Smooth muscle cell (in vitro differentiated cells): ENCODE measurements at regions not wholly inside any gene's neighbourhood (a gene's known extent, or its start where the extent isn't known, plus 50 kb on each side); places are given as distances from the start of the nearest gene placed in this dataset.

Experiments
- DNase-seq: peaks from one replicate; lab custom pipeline; 2025; ENCODE audit not compliant: unreplicated experiment; lab: John Stamatoyannopoulos, UW
- H2AFZ ChIP-seq: fragments of 200-600 bp; sonication (generic); 2 replicates; pipeline ENCODE4 v1.6.0; 2016; ENCODE audit warnings: antibody characterized with exemption, low read depth, mild to moderate bottlenecking
- H3F3A ChIP-seq: fragments of 200-600 bp; sonication (generic); 2 replicates; pipeline ENCODE4 v1.6.0; 2017; ENCODE audit warnings: antibody characterized with exemption, low read depth
- H3K27ac ChIP-seq: fragments of 200-600 bp; sonication (generic); 2 replicates; pipeline ENCODE4 v1.5.1; 2016; ENCODE audit warnings: low read depth, mild to moderate bottlenecking
- H3K27me3 ChIP-seq: fragments of 200-600 bp; sonication (generic); 2 replicates; pipeline ENCODE4 v1.6.1; 2016; ENCODE audit warnings: low read depth, mild to moderate bottlenecking
- H3K36me3 ChIP-seq: fragments of 200-600 bp; sonication (generic); 2 replicates; pipeline ENCODE4 v1.5.1; 2016; ENCODE audit warnings: low read depth
- H3K4me1 ChIP-seq: fragments of 200-600 bp; sonication (generic); 2 replicates; pipeline ENCODE4 v1.5.1; 2016; ENCODE audit warnings: low read depth
- H3K4me2 ChIP-seq: fragments of 200-600 bp; sonication (generic); 2 replicates; pipeline ENCODE4 v1.6.0; 2016; ENCODE audit warnings: mild to moderate bottlenecking
- H3K4me3 ChIP-seq: fragments of 200-600 bp; sonication (generic); 2 replicates; pipeline ENCODE4 v1.5.1; 2016; ENCODE audit warnings: mild to moderate bottlenecking
- H3K79me2 ChIP-seq: fragments of 200-600 bp; sonication (generic); 2 replicates; pipeline ENCODE4 v1.6.0; 2016; ENCODE audit warnings: low read depth, mild to moderate bottlenecking
- H3K9ac ChIP-seq: fragments of 200-600 bp; sonication (generic); 2 replicates; pipeline ENCODE4 v1.6.0; 2016; ENCODE audit warnings: low read depth
- H3K9me3 ChIP-seq: fragments of 200-600 bp; sonication (generic); replicated peaks from 2 replicates; pipeline ENCODE4 v1.5.1; 2016; ENCODE audit warnings: low read depth
- H4K20me1 ChIP-seq: fragments of 200-600 bp; sonication (generic); 2 replicates; pipeline ENCODE4 v1.6.0; 2016; ENCODE audit warnings: low read depth
- CTCF ChIP-seq: fragments of 200-600 bp; sonication (generic); IDR thresholded peaks from 2 replicates; pipeline ENCODE4 v1.5.1; 2017; ENCODE audit warnings: borderline replicate concordance, mild to moderate bottlenecking, antibody characterized with exemption; ENCODE audit not compliant: insufficient read depth, poor library complexity, severe bottlenecking
- WGBS: methylation state at CpG from one replicate; pipeline ENCODE4 v1.1.7; 2016; ENCODE audit warnings: low lambda C conversion rate; 5-methylcytosine and 5-hydroxymethylcytosine counted together

GRCh38 chr16:76854234-76854633, 336.8 kb upstream of the MON1B start:
- Histone ChIP-seq H3K9ac (no peak overlapping the region), H3K79me2 (no peaks in the 10 kb centered on the region), H3K36me3 (no peaks in the 10 kb centered on the region), H3F3A (no peaks in the 10 kb centered on the region), H3K27ac (no peak overlapping the region), H3K4me3 (no peak overlapping the region), H2AFZ (no peak overlapping the region), H3K27me3 (no peaks in the 10 kb centered on the region), H4K20me1 (no peaks in the 10 kb centered on the region), H3K4me1 (no peaks in the 10 kb centered on the region), H3K4me2 (no peak overlapping the region), H3K9me3 (no peaks in the 10 kb centered on the region)
- 79% methylated on average over 5 of the region's 5 CpGs for WGBS
- no peak for TF ChIP-seq CTCF
- no peak for DNase-seq

- Histone ChIP-seq H3K79me2 (no peaks in the 10 kb centered on the region), H3K9ac (no peak overlapping the region), H3K27ac (no peak overlapping the region), H3K9me3 (no peaks in the 10 kb centered on the region), H3K27me3 (no peaks in the 10 kb centered on the region), H3K4me1 (no peaks in the 10 kb centered on the region), H3K36me3 (no peaks in the 10 kb centered on the region), H3K4me3 (no peak overlapping the region), H3K4me2 (no peak overlapping the region), H4K20me1 (no peaks in the 10 kb centered on the region), H3F3A (no peaks in the 10 kb centered on the region), H2AFZ (no peak overlapping the region)
- 76% methylated on average over 1 of the region's 1 CpG for WGBS
- DNase-seq = no peak
- TF ChIP-seq CTCF = no peak
These were observed 334.9 kb upstream of the MON1B start for GRCh38 chr16:76856112-76856511.

- Histone ChIP-seq H4K20me1 (no peaks in the 10 kb centered on the region), H3K4me2 (no peak overlapping the region), H3K27ac (no peak overlapping the region), H3K4me1 (no peaks in the 10 kb centered on the region), H3K4me3 (no peak overlapping the region), H3F3A (no peaks in the 10 kb centered on the region), H3K79me2 (no peaks in the 10 kb centered on the region), H3K27me3 (no peaks in the 10 kb centered on the region), H3K36me3 (no peaks in the 10 kb centered on the region), H3K9me3 (no peaks in the 10 kb centered on the region), H2AFZ (no peak overlapping the region), H3K9ac (no peak overlapping the region)
- no peak for TF ChIP-seq CTCF
- DNase-seq = no peak
- WGBS = 55% methylated on average over 1 of the region's 1 CpG
These were observed 333.6 kb upstream of the MON1B start for GRCh38 chr16:76857402-76857801.

- Histone ChIP-seq H3K4me1 (no peaks in the 10 kb centered on the region), H2AFZ (no peak overlapping the region), H3K4me2 (no peak overlapping the region), H3K9me3 (no peaks in the 10 kb centered on the region), H3K27me3 (no peaks in the 10 kb centered on the region), H3K4me3 (no peak overlapping the region), H3K27ac (no peak overlapping the region), H3K79me2 (no peaks in the 10 kb centered on the region), H3K9ac (no peak overlapping the region), H3F3A (no peaks in the 10 kb centered on the region), H3K36me3 (no peaks in the 10 kb centered on the region), H4K20me1 (no peaks in the 10 kb centered on the region)
- TF ChIP-seq CTCF = no peak
- no peak for DNase-seq
These were observed 328.1 kb upstream of the MON1B start for GRCh38 chr16:76862901-76863300.
